SKM-1 treated with dmso at 0.1 percent for 144 hours (cell line): ENCODE measurements at regions not wholly inside any gene's neighbourhood (a gene's known extent, or its start where the extent isn't known, plus 50 kb on each side); places are given as distances from the start of the nearest gene placed in this dataset.
A peak's percentile ranks its signal among the peaks of the same experiment; 100 is the strongest.
"Not testable (repeated sequence)": the region's sequence is repeated elsewhere in the genome, so short reads cannot be mapped to it uniquely, and the experiment has no call there.

ENCODE experiments used
- DNase-seq: peaks from one replicate; lab custom pipeline; 2025; ENCODE audit not compliant: unreplicated experiment; lab: John Stamatoyannopoulos, UW

GRCh38 chr4:3380336-3380735 lies 61.4 kb upstream of the HGFAC start:
- not testable (repeated sequence) for DNase-seq

- not testable (repeated sequence) for DNase-seq
Measured at GRCh38 chr4:3381208-3381607, 60.6 kb upstream of the HGFAC start.

GRCh38 chr4:3382251-3382650 lies 59.5 kb upstream of the HGFAC start:
- DNase-seq, result no peak

- no peak for DNase-seq
Measured at GRCh38 chr4:3384391-3384770, 57.4 kb upstream of the HGFAC start.

GRCh38 chr4:3384771-3385710 lies 56.7 kb upstream of the HGFAC start:
- DNase-seq, result no peak

- no peak for DNase-seq
Measured at GRCh38 chr4:3385711-3386420, 55.9 kb upstream of the HGFAC start.

- DNase-seq, result no peak
Measured at GRCh38 chr4:3386526-3386925, 55.2 kb upstream of the HGFAC start.

GRCh38 chr4:3387154-3387942 lies 54.4 kb upstream of the HGFAC start:
- DNase-seq, result peak; percentile 66

- peak; percentile 61 for DNase-seq
Measured at GRCh38 chr4:3387943-3388361, 53.8 kb upstream of the HGFAC start.

- peak; percentile 69 for DNase-seq
Measured at GRCh38 chr4:3388471-3389232, 53.1 kb upstream of the HGFAC start.

GRCh38 chr4:3389233-3390215 lies 52.2 kb upstream of the HGFAC start:
- DNase-seq, result peak; percentile 33

GRCh38 chr4:3390288-3390811 lies 51.4 kb upstream of the HGFAC start:
- no peak for DNase-seq

GRCh38 chr4:3391422-3391821 lies 50.3 kb upstream of the HGFAC start:
- DNase-seq, result no peak
